SW480 (cell line): ENCODE measurements at regions not wholly inside any gene's neighbourhood (a gene's known extent, or its start where the extent isn't known, plus 50 kb on each side); places are given as distances from the start of the nearest gene placed in this dataset.
"Not testable (repeated sequence)": the region's sequence is repeated elsewhere in the genome, so short reads cannot be mapped to it uniquely, and the experiment has no call there.

Experiments
- DNase-seq: peaks from one replicate; pipeline ENCODE4 v3.0.0-alpha.2; 2016; ENCODE audit warnings: low spot score

DNA sequence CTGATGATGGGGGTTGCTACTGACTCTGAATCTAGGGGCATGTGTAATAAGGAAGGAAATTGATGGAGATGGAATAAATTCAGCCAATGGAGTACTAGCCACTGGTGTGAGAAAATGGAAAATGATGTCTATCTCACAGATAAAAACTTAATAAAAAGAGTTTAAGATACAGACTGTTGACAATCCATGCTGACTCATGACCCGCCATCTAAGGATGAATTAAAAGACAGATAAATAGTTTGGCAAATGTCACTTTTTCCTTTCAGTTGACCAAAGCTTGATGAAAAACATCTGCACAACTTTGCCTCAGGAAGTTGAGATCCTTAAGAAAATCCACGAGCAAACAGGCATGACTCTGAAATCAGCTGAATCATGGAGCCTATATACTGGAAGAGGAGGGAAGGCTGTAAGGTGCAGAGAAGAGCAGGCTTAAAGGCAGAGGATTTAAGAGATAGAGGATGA lies 82.6 kb upstream of the BMP5 start:
- DNase-seq, result no peak

GRCh38 chr6:55955684-55956083 lies 80.3 kb upstream of the BMP5 start:
- DNase-seq, result no peak

DNA sequence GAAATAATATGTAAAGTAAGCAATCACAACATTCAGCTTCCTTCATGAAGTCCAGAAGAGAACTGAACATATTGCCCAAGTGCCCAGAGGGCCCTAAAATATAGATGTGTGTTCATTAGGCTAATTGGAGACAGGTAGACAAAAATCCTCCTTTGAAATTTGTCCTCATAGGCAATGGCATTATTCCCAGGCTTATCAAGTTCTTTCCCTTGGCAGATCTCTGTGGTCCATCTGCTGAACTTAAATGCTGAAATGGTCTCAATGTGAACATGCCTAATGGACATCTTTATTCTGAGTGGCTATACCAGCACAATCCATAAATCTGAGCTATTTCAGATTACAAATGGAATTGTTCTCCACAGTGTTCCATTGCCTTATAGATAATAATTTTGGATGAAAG lies 79.0 kb upstream of the BMP5 start:
- no peak for DNase-seq

GRCh38 chr6:55953335-55953734 lies 77.9 kb upstream of the BMP5 start:
- peak; percentile 45 for DNase-seq

GRCh38 chr6:55950071-55950814 lies 74.9 kb upstream of the BMP5 start:
- no peak for DNase-seq

DNA sequence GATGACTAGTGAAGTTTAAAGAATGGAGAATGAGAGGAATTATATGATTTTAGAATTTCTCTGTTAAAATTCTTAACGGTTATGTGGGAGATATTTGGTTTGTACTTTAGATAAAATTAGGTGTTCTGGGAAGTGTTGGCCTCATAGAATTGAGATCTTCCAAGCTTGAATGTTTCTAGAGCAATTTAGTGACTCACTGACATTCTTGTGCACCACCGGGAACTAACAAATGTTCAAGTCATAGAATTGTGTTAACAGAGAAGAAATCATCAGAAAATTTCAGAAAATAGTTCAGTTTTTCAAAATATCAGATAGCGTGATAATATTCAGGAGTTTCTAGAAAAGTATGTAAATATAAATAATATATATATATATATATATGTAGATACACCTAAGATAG lies 67.9 kb upstream of the BMP5 start:
- no peak for DNase-seq

GRCh38 chr6:55941702-55942101 lies 66.3 kb upstream of the BMP5 start:
- no peak for DNase-seq

DNA sequence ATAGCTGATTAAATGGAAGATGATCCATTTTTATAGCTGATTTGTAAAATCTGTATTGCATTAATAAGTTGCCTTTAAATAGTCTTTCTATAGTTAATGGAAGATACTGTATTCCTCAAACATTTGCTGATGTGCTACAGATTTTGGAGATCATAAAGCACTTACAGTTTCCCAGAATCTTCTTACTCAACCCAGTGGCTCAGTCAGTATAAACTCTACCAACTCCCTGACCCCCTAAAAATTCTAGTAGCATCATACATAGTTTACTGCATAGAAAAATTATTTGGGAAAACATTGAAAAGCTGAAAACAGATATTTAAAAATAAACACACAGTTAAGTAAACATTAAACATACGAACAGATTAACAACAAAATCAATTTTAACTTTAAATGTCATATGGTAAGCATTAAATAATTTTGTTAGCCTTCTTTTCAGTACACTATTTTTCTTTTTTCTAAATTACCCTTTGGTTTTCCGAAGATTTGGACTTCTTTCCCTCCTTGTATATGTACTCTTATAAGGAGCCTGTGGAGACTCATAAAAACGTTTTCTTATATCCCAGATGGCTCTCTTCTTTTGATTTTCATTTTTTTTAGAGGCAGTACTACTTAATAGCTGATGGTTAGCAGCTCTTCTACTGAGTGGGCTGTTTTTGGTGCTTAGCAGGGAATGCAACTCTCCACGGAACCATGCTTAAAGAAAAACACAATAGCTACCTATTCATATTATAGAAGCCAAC lies 62.7 kb upstream of the BMP5 start:
- no peak for DNase-seq

DNA sequence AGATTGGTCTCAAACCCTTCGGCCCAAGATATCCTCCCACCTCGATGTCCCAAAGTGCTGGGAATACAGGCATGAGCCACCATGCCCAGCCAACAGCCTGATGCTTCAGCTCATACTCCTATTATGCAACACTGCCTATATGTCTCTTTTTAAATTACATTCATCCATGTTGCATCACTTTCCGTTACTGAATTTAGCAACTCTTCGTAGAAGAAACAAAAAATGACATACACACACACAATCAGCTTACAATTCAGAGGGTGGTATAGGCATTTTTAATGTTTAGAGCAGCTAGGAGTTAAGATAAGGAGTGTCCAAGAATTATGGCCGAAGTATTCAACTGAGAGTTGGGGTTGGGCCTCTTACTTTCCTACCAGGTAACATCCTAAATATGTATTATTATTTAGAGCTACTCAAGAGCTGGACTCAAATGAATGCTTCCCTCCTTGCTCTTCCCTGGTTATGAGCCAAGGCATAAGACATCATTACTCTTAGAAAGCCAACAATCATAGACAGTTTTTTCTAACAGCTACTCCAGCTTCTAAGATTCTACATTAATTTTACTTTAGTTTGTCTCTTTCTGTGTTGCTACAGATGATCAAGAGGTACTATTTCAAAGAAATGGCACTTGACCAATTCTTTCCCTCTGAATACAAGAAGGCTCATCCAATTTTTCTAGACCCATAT lies 62.0 kb upstream of the BMP5 start:
- no peak for DNase-seq

DNA sequence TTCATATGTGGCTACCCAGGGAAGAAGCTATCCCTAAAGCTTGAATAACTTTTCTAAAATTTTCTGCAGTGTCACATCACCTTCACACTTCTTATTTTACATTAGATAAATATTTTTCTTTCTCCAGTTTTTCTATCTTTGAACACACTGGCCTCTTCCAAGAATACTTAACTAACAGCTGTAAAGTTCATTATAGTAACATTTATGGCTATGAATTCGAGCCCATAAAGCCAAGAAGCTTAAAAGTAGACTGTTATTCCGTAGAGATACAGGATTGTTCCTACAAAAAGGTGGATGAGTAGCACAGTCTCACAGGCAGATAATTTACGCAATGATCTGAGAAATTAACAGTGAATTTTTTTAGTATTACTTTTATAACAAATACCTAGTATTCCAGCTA lies 55.7 kb upstream of the BMP5 start:
- no peak for DNase-seq

GRCh38 chr6:55927713-55928112 lies 52.3 kb upstream of the BMP5 start:
- not testable (repeated sequence) for DNase-seq

DNA sequence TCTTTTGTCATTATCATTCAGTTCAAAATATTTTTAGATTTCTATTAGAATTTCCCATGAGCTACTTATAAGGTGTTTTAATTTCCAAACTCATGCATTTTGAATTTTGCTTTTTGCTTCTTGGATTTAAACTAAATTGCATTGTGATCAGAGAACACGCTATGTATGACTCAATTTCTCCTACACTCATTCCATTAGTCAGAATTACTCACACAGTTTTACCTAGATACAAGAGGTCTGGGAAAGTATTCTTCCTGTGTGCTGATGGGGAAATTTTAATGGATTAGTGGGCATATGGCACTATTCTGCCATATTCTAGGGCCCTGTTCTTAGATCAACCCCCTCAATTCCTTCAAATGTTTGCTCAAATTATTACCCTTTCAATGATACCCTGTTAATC lies 49.9 kb upstream of the BMP5 start:
- DNase-seq, result no peak
